Ishikawa (cell line): ENCODE measurements at regions not wholly inside any gene's neighbourhood (a gene's known extent, or its start where the extent isn't known, plus 50 kb on each side); places are given as distances from the start of the nearest gene placed in this dataset.

Experiments used
- CEBPB ChIP-seq: IDR thresholded peaks from 2 replicates; pipeline ENCODE4 v1.6.1; 2012
- CREB1 ChIP-seq: IDR thresholded peaks from 2 replicates; pipeline ENCODE4 v1.6.1; 2012; ENCODE audit warnings: low read depth
- EGR1 ChIP-seq: IDR thresholded peaks from 2 replicates; pipeline ENCODE4 v1.6.1; 2012
- EP300 ChIP-seq: IDR thresholded peaks from 2 replicates; pipeline ENCODE4 v1.6.1; 2012; ENCODE audit warnings: borderline replicate concordance
- FOXM1 ChIP-seq: IDR thresholded peaks from 2 replicates; pipeline ENCODE4 v1.6.1; 2012; ENCODE audit warnings: low read depth, borderline replicate concordance
- NFIC ChIP-seq: IDR thresholded peaks from 2 replicates; pipeline ENCODE4 v1.6.1; 2012
- RAD21 ChIP-seq: IDR thresholded peaks from 2 replicates; pipeline ENCODE4 v1.6.1; 2012; ENCODE audit warnings: low read depth
- TAF1 ChIP-seq: IDR thresholded peaks from 2 replicates; pipeline ENCODE4 v1.6.1; 2012; ENCODE audit warnings: low read depth, mild to moderate bottlenecking
- TCF12 ChIP-seq: IDR thresholded peaks from 2 replicates; pipeline ENCODE4 v1.6.1; 2012; ENCODE audit warnings: low read depth
- TEAD4 ChIP-seq: IDR thresholded peaks from 2 replicates; pipeline ENCODE4 v1.6.1; 2012
- YY1 ChIP-seq: IDR thresholded peaks from 2 replicates; pipeline ENCODE4 v1.6.1; 2012; ENCODE audit warnings: low read depth
- ZBTB7A ChIP-seq: IDR thresholded peaks from 2 replicates; pipeline ENCODE4 v1.6.1; 2012; ENCODE audit warnings: low read depth
- TF ChIP-seq, protein P1 (sequence below): IDR thresholded peaks from 2 replicates; pipeline ENCODE4 v1.6.1; 2012
- TF ChIP-seq, protein P2 (sequence below): IDR thresholded peaks from 2 replicates; pipeline ENCODE4 v1.6.1; 2012
- TF ChIP-seq, protein P3 (sequence below): IDR thresholded peaks from 2 replicates; pipeline ENCODE4 v1.6.1; 2012; ENCODE audit warnings: low read depth, mild to moderate bottlenecking

DNA sequence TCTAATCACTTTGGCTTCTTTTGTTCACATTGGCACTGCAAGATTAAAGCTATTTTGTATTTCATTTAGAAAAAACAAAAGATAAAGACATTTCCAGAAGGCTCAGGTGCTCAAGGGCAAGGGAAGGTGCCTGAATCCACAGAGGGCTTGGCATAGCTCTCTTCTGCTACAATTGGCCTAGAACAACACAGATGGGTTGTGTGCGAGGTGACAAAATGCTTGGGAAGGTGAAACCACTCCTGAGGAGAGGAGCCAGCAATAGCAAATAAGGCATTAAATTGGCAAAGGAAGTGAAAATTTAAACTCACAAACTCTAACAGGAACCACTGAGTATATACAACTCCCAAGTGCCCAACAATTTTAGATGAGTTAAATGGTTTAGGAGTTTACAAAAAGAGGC is 1290.4 kb upstream of the CHAC2 start:
- no peak for TF ChIP-seq ZBTB7A
- no peak for TF ChIP-seq CEBPB
- TF ChIP-seq, protein P1, sequence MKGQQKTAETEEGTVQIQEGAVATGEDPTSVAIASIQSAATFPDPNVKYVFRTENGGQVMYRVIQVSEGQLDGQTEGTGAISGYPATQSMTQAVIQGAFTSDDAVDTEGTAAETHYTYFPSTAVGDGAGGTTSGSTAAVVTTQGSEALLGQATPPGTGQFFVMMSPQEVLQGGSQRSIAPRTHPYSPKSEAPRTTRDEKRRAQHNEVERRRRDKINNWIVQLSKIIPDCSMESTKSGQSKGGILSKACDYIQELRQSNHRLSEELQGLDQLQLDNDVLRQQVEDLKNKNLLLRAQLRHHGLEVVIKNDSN, result no peak
- TF ChIP-seq EGR1, result no peak
- TF ChIP-seq EP300, result no peak
- TF ChIP-seq TEAD4, result no peak
- TF ChIP-seq, protein P2, sequence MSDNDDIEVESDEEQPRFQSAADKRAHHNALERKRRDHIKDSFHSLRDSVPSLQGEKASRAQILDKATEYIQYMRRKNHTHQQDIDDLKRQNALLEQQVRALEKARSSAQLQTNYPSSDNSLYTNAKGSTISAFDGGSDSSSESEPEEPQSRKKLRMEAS, result no peak
- no peak for TF ChIP-seq FOXM1
- no peak for TF ChIP-seq RAD21
- TF ChIP-seq NFIC, result no peak
- no peak for TF ChIP-seq CREB1
- TF ChIP-seq, protein P3, sequence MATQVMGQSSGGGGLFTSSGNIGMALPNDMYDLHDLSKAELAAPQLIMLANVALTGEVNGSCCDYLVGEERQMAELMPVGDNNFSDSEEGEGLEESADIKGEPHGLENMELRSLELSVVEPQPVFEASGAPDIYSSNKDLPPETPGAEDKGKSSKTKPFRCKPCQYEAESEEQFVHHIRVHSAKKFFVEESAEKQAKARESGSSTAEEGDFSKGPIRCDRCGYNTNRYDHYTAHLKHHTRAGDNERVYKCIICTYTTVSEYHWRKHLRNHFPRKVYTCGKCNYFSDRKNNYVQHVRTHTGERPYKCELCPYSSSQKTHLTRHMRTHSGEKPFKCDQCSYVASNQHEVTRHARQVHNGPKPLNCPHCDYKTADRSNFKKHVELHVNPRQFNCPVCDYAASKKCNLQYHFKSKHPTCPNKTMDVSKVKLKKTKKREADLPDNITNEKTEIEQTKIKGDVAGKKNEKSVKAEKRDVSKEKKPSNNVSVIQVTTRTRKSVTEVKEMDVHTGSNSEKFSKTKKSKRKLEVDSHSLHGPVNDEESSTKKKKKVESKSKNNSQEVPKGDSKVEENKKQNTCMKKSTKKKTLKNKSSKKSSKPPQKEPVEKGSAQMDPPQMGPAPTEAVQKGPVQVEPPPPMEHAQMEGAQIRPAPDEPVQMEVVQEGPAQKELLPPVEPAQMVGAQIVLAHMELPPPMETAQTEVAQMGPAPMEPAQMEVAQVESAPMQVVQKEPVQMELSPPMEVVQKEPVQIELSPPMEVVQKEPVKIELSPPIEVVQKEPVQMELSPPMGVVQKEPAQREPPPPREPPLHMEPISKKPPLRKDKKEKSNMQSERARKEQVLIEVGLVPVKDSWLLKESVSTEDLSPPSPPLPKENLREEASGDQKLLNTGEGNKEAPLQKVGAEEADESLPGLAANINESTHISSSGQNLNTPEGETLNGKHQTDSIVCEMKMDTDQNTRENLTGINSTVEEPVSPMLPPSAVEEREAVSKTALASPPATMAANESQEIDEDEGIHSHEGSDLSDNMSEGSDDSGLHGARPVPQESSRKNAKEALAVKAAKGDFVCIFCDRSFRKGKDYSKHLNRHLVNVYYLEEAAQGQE, result no peak
- TF ChIP-seq TCF12, result no peak
- TF ChIP-seq TAF1, result no peak
- TF ChIP-seq YY1, result no peak

DNA sequence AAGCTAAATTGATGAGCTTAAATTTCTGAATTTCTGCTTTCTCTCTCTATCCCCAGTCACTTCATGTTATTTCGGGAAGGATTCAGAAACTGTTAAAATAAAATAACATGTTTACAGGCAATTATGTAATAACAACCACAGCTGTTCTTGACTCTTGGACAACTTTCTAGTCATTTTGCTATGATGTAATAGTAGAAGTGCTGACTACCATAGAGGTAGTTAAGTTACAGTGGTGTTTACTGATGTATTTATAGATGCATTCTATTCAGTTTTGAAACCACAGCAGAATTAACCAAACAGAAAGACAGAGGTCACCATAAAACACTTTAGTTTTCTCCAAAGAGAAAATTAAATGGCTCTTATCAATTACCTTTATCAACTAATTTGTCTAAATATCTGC is 1292.0 kb upstream of the CHAC2 start:
- TF ChIP-seq TEAD4 (no peak), EP300 (no peak), YY1 (no peak), TCF12 (no peak), CEBPB (no peak), TAF1 (no peak), ZBTB7A (no peak), EGR1 (no peak)
- TF ChIP-seq, protein P2, result no peak
- TF ChIP-seq, protein P1, result no peak

DNA sequence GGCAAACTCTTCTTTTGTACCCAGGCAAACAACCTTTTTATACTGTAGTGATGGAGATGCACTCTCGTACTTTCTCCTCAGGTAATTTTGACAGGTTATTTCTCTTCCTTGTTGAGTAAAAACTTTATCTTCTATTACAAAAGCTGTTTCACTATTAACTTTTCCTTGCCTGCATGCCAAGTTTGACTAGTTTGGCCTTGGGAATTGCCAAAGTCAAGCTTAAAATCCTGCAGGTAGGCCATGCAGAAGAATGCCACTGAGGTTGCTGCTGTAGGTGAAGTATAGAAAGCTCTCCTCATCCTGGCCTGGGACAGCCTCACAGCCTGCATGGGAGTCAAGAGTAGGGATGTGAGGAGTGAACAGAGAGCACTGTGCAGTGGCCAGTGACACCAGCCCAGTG is 1293.5 kb upstream of the CHAC2 start:
- no peak for TF ChIP-seq YY1

DNA sequence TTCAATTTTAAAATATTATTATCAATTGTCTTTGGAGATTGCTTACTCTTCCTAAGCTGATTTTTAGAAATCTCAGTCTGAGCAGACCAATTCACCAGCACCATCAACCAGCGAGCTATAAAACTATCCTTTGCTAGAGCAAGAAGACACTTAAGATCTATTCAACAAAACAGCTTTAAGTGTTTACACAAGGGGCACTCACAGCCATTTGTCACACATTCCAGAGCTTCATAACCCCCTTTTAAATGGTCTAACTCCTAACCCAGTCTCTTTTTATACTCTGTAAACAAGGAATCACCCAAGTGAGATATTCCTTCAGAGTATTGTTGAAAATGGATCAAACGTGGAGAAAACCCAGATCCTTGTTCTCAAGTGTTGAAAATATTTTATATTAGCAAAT is 1294.1 kb upstream of the CHAC2 start:
- TF ChIP-seq, protein P2, result no peak
- TF ChIP-seq CEBPB (no peak), TEAD4 (no peak), FOXM1 (no peak), RAD21 (no peak), YY1 (no peak), TCF12 (no peak), ZBTB7A (no peak), TAF1 (no peak), NFIC (no peak), EP300 (no peak), CREB1 (no peak), EGR1 (no peak)
- TF ChIP-seq, protein P3, result no peak
- TF ChIP-seq, protein P1, result no peak

DNA sequence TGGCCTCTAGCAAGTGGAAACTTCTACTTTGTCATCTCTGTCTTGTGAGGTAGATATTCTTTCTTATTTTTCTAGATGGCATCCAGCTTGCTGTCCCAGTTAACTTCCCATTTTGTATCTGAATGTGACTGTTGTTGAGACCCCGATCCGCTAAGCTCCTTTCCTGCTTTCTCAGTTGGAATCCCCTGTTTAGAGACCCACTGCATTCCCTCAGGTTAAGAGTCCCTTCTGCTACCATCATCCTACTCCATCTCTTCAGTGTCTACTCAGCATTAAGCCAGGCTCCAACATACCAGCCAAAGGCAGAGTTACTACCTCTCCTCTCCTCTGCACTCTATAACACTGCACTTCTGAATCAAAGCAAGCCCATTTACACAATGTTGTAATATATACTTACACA is 1300.4 kb upstream of the CHAC2 start:
- TF ChIP-seq, protein P2, result no peak
- TF ChIP-seq EP300 (no peak), CEBPB (no peak), FOXM1 (no peak), TCF12 (no peak), ZBTB7A (no peak), YY1 (no peak), CREB1 (no peak), EGR1 (no peak), TEAD4 (no peak), RAD21 (no peak), TAF1 (no peak), NFIC (no peak)
- TF ChIP-seq, protein P3, result no peak
- TF ChIP-seq, protein P1, result no peak
